CD4-positive, alpha-beta T cell treated with Interleukin-4 for 4 hours (primary cell): ENCODE measurements at regions not wholly inside any gene's neighbourhood (a gene's known extent, or its start where the extent isn't known, plus 50 kb on each side); places are given as distances from the start of the nearest gene placed in this dataset.
"Not testable (repeated sequence)": the region's sequence is repeated elsewhere in the genome, so short reads cannot be mapped to it uniquely, and the experiment has no call there.

Source experiments
- DNase-seq: peaks from one replicate; pipeline ENCODE4 v3.0.0-alpha.2; 2020

- DNase-seq = no peak
Measured at GRCh38 chr10:53064614-53065013, 292.0 kb upstream of the MBL2 start.

GRCh38 chr10:53063805-53064204, 291.2 kb upstream of the MBL2 start:
- no peak for DNase-seq

- DNase-seq = no peak
Measured at GRCh38 chr10:53052521-53053164, 280.1 kb upstream of the MBL2 start.

- DNase-seq = no peak
Measured at GRCh38 chr10:53045315-53045714, 272.7 kb upstream of the MBL2 start.

GRCh38 chr10:53035823-53036222, 263.2 kb upstream of the MBL2 start:
- not testable (repeated sequence) for DNase-seq

- DNase-seq = no peak
Measured at GRCh38 chr10:53033396-53033795, 260.8 kb upstream of the MBL2 start.

- not testable (repeated sequence) for DNase-seq
Measured at GRCh38 chr10:53029872-53030849, 257.6 kb upstream of the MBL2 start.

- DNase-seq = no peak
Measured at GRCh38 chr10:53029449-53029848, 256.9 kb upstream of the MBL2 start.

GRCh38 chr10:53025765-53026164, 253.2 kb upstream of the MBL2 start:
- not testable (repeated sequence) for DNase-seq

- no peak for DNase-seq
Measured at GRCh38 chr10:53025172-53025711, 252.7 kb upstream of the MBL2 start.

GRCh38 chr10:53023411-53023810, 250.8 kb upstream of the MBL2 start:
- DNase-seq = no peak

GRCh38 chr10:53022611-53023088, 250.1 kb upstream of the MBL2 start:
- DNase-seq = no peak

- no peak for DNase-seq
Measured at GRCh38 chr10:53013201-53013810, 240.7 kb upstream of the MBL2 start.

- DNase-seq = no peak
Measured at GRCh38 chr10:53009961-53010907, 237.7 kb upstream of the MBL2 start.

- DNase-seq = no peak
Measured at GRCh38 chr10:53007527-53007842, 234.9 kb upstream of the MBL2 start.

- no peak for DNase-seq
Measured at GRCh38 chr10:53006663-53007526, 234.3 kb upstream of the MBL2 start.

- DNase-seq = no peak
Measured at GRCh38 chr10:53005612-53006345, 233.2 kb upstream of the MBL2 start.

GRCh38 chr10:53003094-53003493, 230.5 kb upstream of the MBL2 start:
- no peak for DNase-seq

- no peak for DNase-seq
Measured at GRCh38 chr10:52999681-53000080, 227.1 kb upstream of the MBL2 start.

- DNase-seq = no peak
Measured at GRCh38 chr10:52999258-52999657, 226.7 kb upstream of the MBL2 start.
